Endothelial cell of umbilical vein (primary cell): ENCODE measurements at regions not wholly inside any gene's neighbourhood (a gene's known extent, or its start where the extent isn't known, plus 50 kb on each side); places are given as distances from the start of the nearest gene placed in this dataset.

Source experiments
- BruUV-seq: library from RNA; stranded (reverse); fragments of 400-500 nt; replicated peaks from 2 replicates; lab custom pipeline; 2021; lab: Mats Ljungman, UMichigan
- CTCF ChIA-PET: fragments of 300-600, 350-600 bp; sonication (Branson Sonifier 250); formaldehyde crosslinking; loops from one replicate; lab custom pipeline; 2021; ENCODE audit warnings: antibody characterized with exemption, inconsistent platforms; lab: Charles Lee
- POLR2A ChIA-PET: fragments of 300-600, 350-600 bp; sonication (Branson Sonifier 250); formaldehyde crosslinking; loops from one replicate; lab custom pipeline; 2021; ENCODE audit warnings: antibody characterized with exemption, inconsistent platforms; lab: Charles Lee
- DNase-seq: peaks from one replicate; pipeline ENCODE4 v3.0.0-alpha.2; 2011; ENCODE audit warnings: low read depth, low spot score
- FAIRE-seq: peaks from 2 replicates; lab custom pipeline; 2011; peaks lifted over from hg19 to GRCh38; lab: Jason Lieb, UNC
- H2AFZ ChIP-seq: 2 replicates; pipeline ENCODE4 v1.6.0; 2012; ENCODE audit warnings: low read depth, low read length, control low read depth, inconsistent platforms
- H3K27ac ChIP-seq: 2 replicates; pipeline ENCODE4 v1.5.1; 2011; ENCODE audit warnings: low read depth, mild to moderate bottlenecking, control low read depth, low read length, moderate library complexity; ENCODE audit not compliant: insufficient read depth
- H3K27me3 ChIP-seq, 2 experiments: 2 replicates each; pipeline versions ENCODE4 v1.6.0 to v1.6.1; 2011; ENCODE audit warnings: low read length in 2 of 2, mixed read lengths in 1 of 2; ENCODE audit not compliant: control insufficient read depth in 2 of 2, insufficient read depth in 2 of 2
- H3K36me3 ChIP-seq, 2 experiments: 2 replicates in 1 of 2; 3 replicates in 1 of 2; pipeline ENCODE4 v1.5.1; 2011; ENCODE audit warnings: low read length in 2 of 2, mild to moderate bottlenecking in 1 of 2, moderate library complexity in 1 of 2; ENCODE audit not compliant: control insufficient read depth in 2 of 2, insufficient read depth in 2 of 2; ENCODE audit errors: extremely low read depth in 1 of 2
- H3K4me1 ChIP-seq: 3 replicates; pipeline ENCODE4 v1.5.1; 2011; ENCODE audit warnings: mild to moderate bottlenecking, low read length; ENCODE audit not compliant: control insufficient read depth, insufficient read depth; ENCODE audit errors: extremely low read depth
- H3K4me2 ChIP-seq: 2 replicates; pipeline ENCODE4 v1.6.1; 2011; ENCODE audit warnings: low read length, control low read depth, mixed read lengths; ENCODE audit not compliant: insufficient read depth
- H3K4me3 ChIP-seq, 3 experiments: fragments of 200-600 bp in 1 of 3; sonication (generic), shearing (Covaris generic) in 1 of 3; replicated peaks in 1 of 3; 2 replicates each; pipeline ENCODE4 v1.5.1; 2011 to 2016; ENCODE audit warnings: control low read depth in 3 of 3, low read length in 3 of 3, mild to moderate bottlenecking in 2 of 3, inconsistent platforms in 1 of 3, low read depth in 1 of 3, moderate library complexity in 1 of 3; ENCODE audit not compliant: insufficient read depth in 1 of 3
- H3K79me2 ChIP-seq: 2 replicates; pipeline ENCODE4 v1.6.0; 2012; ENCODE audit warnings: low read length, inconsistent platforms; ENCODE audit not compliant: control insufficient read depth, insufficient read depth
- H3K9ac ChIP-seq: replicated peaks from 2 replicates; pipeline ENCODE3; 2011; ENCODE audit warnings: low read length, control low read depth; ENCODE audit not compliant: insufficient read depth; ENCODE audit errors: extremely low read depth
- H3K9me1 ChIP-seq: replicated peaks from 3 replicates; pipeline ENCODE4 v1.6.0; 2011; ENCODE audit warnings: mild to moderate bottlenecking, low read length; ENCODE audit not compliant: control insufficient read depth, insufficient read depth; ENCODE audit errors: extremely low read depth
- H3K9me3 ChIP-seq: replicated peaks from 2 replicates; pipeline ENCODE4 v1.5.1; 2012; ENCODE audit warnings: low read length, inconsistent platforms; ENCODE audit not compliant: control insufficient read depth, insufficient read depth
- H4K20me1 ChIP-seq: replicated peaks from 2 replicates; pipeline ENCODE3; 2011; ENCODE audit warnings: mild to moderate bottlenecking, low read length; ENCODE audit not compliant: control insufficient read depth, insufficient read depth; ENCODE audit errors: extremely low read depth
- CTCF ChIP-seq, 2 donors: IDR thresholded peaks; 1 replicate in 1 of 2; 2 replicates in 1 of 2; pipeline ENCODE4 v1.5.1; 2011; ENCODE audit warnings: low read length in 2 of 2, mild to moderate bottlenecking in 2 of 2, moderate library complexity in 2 of 2, control low read depth in 1 of 2, inconsistent platforms in 1 of 2, low read depth in 1 of 2; ENCODE audit not compliant: insufficient read depth in 1 of 2; ENCODE audit errors: extremely low read depth in 1 of 2
- EZH2 ChIP-seq: IDR thresholded peaks from 2 replicates; pipeline ENCODE4 v1.6.1; 2012; ENCODE audit warnings: borderline replicate concordance, low read depth, mild to moderate bottlenecking, moderate library complexity, low read length, inconsistent platforms; ENCODE audit not compliant: severe bottlenecking
- FOS ChIP-seq: IDR thresholded peaks from 2 replicates; pipeline ENCODE4 v1.6.1; 2011; ENCODE audit warnings: mild to moderate bottlenecking, low read length, moderate library complexity, borderline replicate concordance; ENCODE audit not compliant: insufficient read depth
- GATA2 ChIP-seq: IDR thresholded peaks from 2 replicates; pipeline ENCODE4 v1.7.0; 2011; ENCODE audit warnings: low read depth, mild to moderate bottlenecking, moderate library complexity, mixed read lengths, low read length; ENCODE audit not compliant: insufficient read length, insufficient read depth
- JUN ChIP-seq: IDR thresholded peaks from 2 replicates; pipeline ENCODE4 v1.6.1; 2011; ENCODE audit warnings: borderline replicate concordance, low read depth; ENCODE audit not compliant: insufficient read length, insufficient read depth
- MAX ChIP-seq: IDR thresholded peaks from 2 replicates; pipeline ENCODE4 v1.6.1; 2011; ENCODE audit not compliant: insufficient read depth, insufficient read length
- MYC ChIP-seq: IDR thresholded peaks from one replicate; pipeline ENCODE4 v1.6.1; 2011; ENCODE audit warnings: mild to moderate bottlenecking, low read depth, low read length
- POLR2A ChIP-seq: IDR thresholded peaks from 2 replicates; pipeline ENCODE4 v1.6.1; 2012; ENCODE audit warnings: low read depth, mild to moderate bottlenecking, control low read depth, low read length
- POLR2AphosphoS5 ChIP-seq: IDR thresholded peaks from 2 replicates; pipeline ENCODE4 v1.6.1; 2012; ENCODE audit warnings: low read depth, mild to moderate bottlenecking, control low read depth, low read length, moderate library complexity; ENCODE audit not compliant: insufficient read depth
- dilution Hi-C: fragments of 300-500 bp; cut with MboI; formaldehyde crosslinking; loops from one replicate; pipeline ENCODE4 v1.15.0; 2019; ENCODE audit warnings: low sequenced_read_pairs; ENCODE audit not compliant: extremely low pct_ligation_motif_present
- intact Hi-C: fragments of 100-400 bp; cut with micrococcal nuclease; formaldehyde crosslinking; loops from one replicate; pipeline ENCODE4 v1.10.0; 2022

- H3K4me3 ChIP-seq = no peak overlapping the region
- no TSS peak for BruUV-seq
- no peak overlapping the region for H3K9ac ChIP-seq
- H3K9me3 ChIP-seq = no peaks in the 10 kb centered on the region
- H3K9me1 ChIP-seq = no peaks in the 10 kb centered on the region
- no peaks in the 10 kb centered on the region for H3K36me3 ChIP-seq
- H3K4me2 ChIP-seq = no peak overlapping the region
- FAIRE-seq = no peak
- dilution Hi-C loops = no loop called here
- no peak overlapping the region for H2AFZ ChIP-seq
- H3K4me1 ChIP-seq = peaks cover 25% of the 10 kb centered on the region
- no peaks in the 10 kb centered on the region for H3K79me2 ChIP-seq
- H3K27me3 ChIP-seq = no peaks in the 10 kb centered on the region
- TF ChIP-seq MYC = no peak
- no peak for TF ChIP-seq GATA2
- H3K27ac ChIP-seq = no peak overlapping the region
- intact Hi-C loops = no loop called here
- CTCF ChIA-PET = no interaction called here
- no peaks in the 10 kb centered on the region for H4K20me1 ChIP-seq
- POLR2A ChIA-PET = no interaction called here
- DNase-seq = no peak
These were observed 276.6 kb upstream of the SIX2 start for GRCh38 chr2:45285771-45286390.

GRCh38 chr2:45285311-45285710 lies 276.1 kb upstream of the SIX2 start:
- BruUV-seq = no TSS peak
- H3K9me3 ChIP-seq = no peaks in the 10 kb centered on the region
- no peaks in the 10 kb centered on the region for H4K20me1 ChIP-seq
- TF ChIP-seq JUN (no peak), POLR2A (no peak), EZH2 (no peak), FOS (no peak), CTCF (IDR thresholded peaks at IDR 0.05; ENCODE audit: extremely low read depth in 1 of 2, insufficient read depth in 1 of 2, low read depth in 1 of 2, low read length in 2 of 2) (no peak), GATA2 (no peak), POLR2AphosphoS5 (no peak), MYC (no peak), MAX (no peak)
- intact Hi-C loops = no loop called here
- H3K27me3 ChIP-seq = no peaks in the 10 kb centered on the region
- POLR2A ChIA-PET = no interaction called here
- H3K4me1 ChIP-seq = peaks cover 20% of the 10 kb centered on the region
- H3K9ac ChIP-seq = no peak overlapping the region
- CTCF ChIA-PET = no interaction called here
- H3K4me3 ChIP-seq = no peak overlapping the region
- H3K36me3 ChIP-seq = no peaks in the 10 kb centered on the region
- FAIRE-seq = no peak
- dilution Hi-C loops = no loop called here
- H3K27ac ChIP-seq = no peak overlapping the region
- DNase-seq = no peak
- no peak overlapping the region for H2AFZ ChIP-seq
- no peak overlapping the region for H3K4me2 ChIP-seq
- no peaks in the 10 kb centered on the region for H3K9me1 ChIP-seq
- H3K79me2 ChIP-seq = no peaks in the 10 kb centered on the region
